Sigmoid colon (tissue), 4 donors: ENCODE measurements at regions not wholly inside any gene's neighbourhood (a gene's known extent, or its start where the extent isn't known, plus 50 kb on each side); places are given as distances from the start of the nearest gene placed in this dataset.

Experiments used
- CTCF ChIP-seq, 4 experiments: fragments of 450-650 bp in 3 of 4; fragments of 200-600 bp in 1 of 4; IDR thresholded peaks; one replicate each; pipeline ENCODE4 v1.5.1; 2016 to 2019; ENCODE audit warnings: antibody characterized with exemption in 4 of 4, mild to moderate bottlenecking in 3 of 4, moderate library complexity in 2 of 4
- POLR2AphosphoS5 ChIP-seq, 4 donors: sonication (generic); formaldehyde crosslinking; IDR thresholded peaks; one replicate each; pipeline ENCODE4 v1.6.1; 2017; ENCODE audit warnings: antibody characterized with exemption in 4 of 4

- TF ChIP-seq POLR2AphosphoS5 (IDR thresholded peaks at IDR 0.05) (no peak), CTCF (IDR thresholded peaks at IDR 0.05) (no peak)
Observed at GRCh38 chr14:25899197-25899596, 698.6 kb downstream of the NOVA1 start.
